ENCODE measurements at regions not wholly inside any gene's neighbourhood (a gene's known extent, or its start where the extent isn't known, plus 50 kb on each side); places are given as distances from the start of the nearest gene placed in this dataset.

GRCh38 chr2:153109793-153110192 lies 368.8 kb downstream of the RPRM start (continued):
- TF ChIP-seq ZNF462 (CRISPR knock-in tag; IDR thresholded peaks at IDR 0.05), result no peak
- no peak for TF ChIP-seq CTCF (conservative IDR thresholded peaks at IDR 0.05; ENCODE audit: low read depth in 2 of 2)
- TF ChIP-seq STAT1 (IDR thresholded peaks at IDR 0.05; ENCODE audit: unreplicated experiment), result no peak
- TF ChIP-seq ZNF114 (CRISPR knock-in tag; IDR thresholded peaks at IDR 0.05), result no peak
- TF ChIP-seq JUNB (IDR thresholded peaks at IDR 0.05; ENCODE audit: unreplicated experiment), result no peak
- no peak for TF ChIP-seq NANOG (IDR thresholded peaks at IDR 0.05; ENCODE audit: borderline replicate concordance)
- TF ChIP-seq POLR2AphosphoS5 (IDR thresholded peaks at IDR 0.05; ENCODE audit: low read depth), result no peak

- Mint-ChIP-seq H3K4me1 (no peaks in the 10 kb centered on the region; the same call in 2 of the 3 replicates), H3K9me3 (no peaks in the 10 kb centered on the region), H3K4me3 (no peak overlapping the region), H3K36me3 (ENCODE audit: low read depth) (no peaks in the 10 kb centered on the region), H3K27ac (no peak overlapping the region), H3K27me3 (ENCODE audit: insufficient read depth, low read depth, poor library complexity) (peaks cover 2% of the 10 kb centered on the region)
- ATAC-seq, result no peak
- no peak for DNase-seq (ENCODE audit: low spot score)
- no peaks in the 10 kb centered on the region for H3K4me1 ChIP-seq (ENCODE audit: insufficient read depth)
- H3F3A ChIP-seq (replicated peaks; ENCODE audit: low read depth), result no peaks in the 10 kb centered on the region
- H3K4me2 ChIP-seq, result no peak overlapping the region
- H3K4me3 ChIP-seq, result no peak overlapping the region
- H3K36me3 ChIP-seq (ENCODE audit: insufficient read depth), result no peaks in the 10 kb centered on the region
- H2AFZ ChIP-seq, result no peak overlapping the region
- H3K9me2 ChIP-seq (ENCODE audit: insufficient read depth), result no peaks in the 10 kb centered on the region
- H4K20me1 ChIP-seq (replicated peaks; ENCODE audit: insufficient read depth), result no peaks in the 10 kb centered on the region
- TF ChIP-seq CREB1 (CRISPR knock-in tag; IDR thresholded peaks at IDR 0.05; ENCODE audit: low read depth) (no peak), EZH2phosphoT487 (IDR thresholded peaks at IDR 0.05; ENCODE audit: unreplicated experiment) (no peak), REST (IDR thresholded peaks at IDR 0.05; ENCODE audit: unreplicated experiment) (no peak), POLR2AphosphoS5 (IDR thresholded peaks at IDR 0.05; ENCODE audit: low read depth) (no peak), STAT1 (IDR thresholded peaks at IDR 0.05; ENCODE audit: unreplicated experiment) (no peak), JUNB (IDR thresholded peaks at IDR 0.05; ENCODE audit: unreplicated experiment) (no peak), ZNF331 (CRISPR knock-in tag; IDR thresholded peaks at IDR 0.05; ENCODE audit: low read depth) (no peak), ZNF114 (CRISPR knock-in tag; IDR thresholded peaks at IDR 0.05) (no peak)
- H3K79me2 ChIP-seq (replicated peaks; ENCODE audit: insufficient read depth), result no peaks in the 10 kb centered on the region
- no peak overlapping the region for H3K27ac ChIP-seq (ENCODE audit: low read depth)
- no peaks in the 10 kb centered on the region for H3K27me3 ChIP-seq (ENCODE audit: insufficient read depth)
Observed at GRCh38 chr2:153106802-153107477, 371.6 kb downstream of the RPRM start.

All from GM23338 (cell line).